Activated T-cell treated with anti-CD3 and anti-CD28 coated beads, Interleukin-2, amount 50 U/mL, for 48 hours (primary cell): ENCODE measurements at regions not wholly inside any gene's neighbourhood (a gene's known extent, or its start where the extent isn't known, plus 50 kb on each side); places are given as distances from the start of the nearest gene placed in this dataset.
"Not testable (repeated sequence)": the region's sequence is repeated elsewhere in the genome, so short reads cannot be mapped to it uniquely, and the experiment has no call there.

ENCODE experiments used
- DNase-seq, 2 experiments: peaks; one replicate each; pipeline ENCODE4 v3.0.0-alpha.2; 2020

GRCh38 chr12:46948936-46949545, 123.2 kb upstream of the SLC38A4 start:
- DNase-seq = no peak

GRCh38 chr12:46950094-46950493, 124.3 kb upstream of the SLC38A4 start:
- no peak for DNase-seq

- DNase-seq = no peak
These were observed 126.4 kb upstream of the PCED1B start for GRCh38 chr12:46952880-46953483.

GRCh38 chr12:46956451-46957035, 122.9 kb upstream of the PCED1B start:
- no peak for DNase-seq

GRCh38 chr12:46958053-46958452, 121.4 kb upstream of the PCED1B start:
- DNase-seq = no peak

- DNase-seq = no peak
These were observed 120.7 kb upstream of the PCED1B start for GRCh38 chr12:46958599-46959290.

- DNase-seq = no peak
These were observed 119.9 kb upstream of the PCED1B start for GRCh38 chr12:46959502-46959901.

GRCh38 chr12:46960681-46961080, 118.7 kb upstream of the PCED1B start:
- no peak for DNase-seq

GRCh38 chr12:46963191-46963590, 116.2 kb upstream of the PCED1B start:
- no peak for DNase-seq

GRCh38 chr12:46963977-46964971, 115.1 kb upstream of the PCED1B start:
- no peak for DNase-seq

- no peak for DNase-seq
These were observed 114.3 kb upstream of the PCED1B start for GRCh38 chr12:46965137-46965536.

GRCh38 chr12:46965880-46966279, 113.5 kb upstream of the PCED1B start:
- no peak for DNase-seq

- no peak for DNase-seq
These were observed 108.8 kb upstream of the PCED1B start for GRCh38 chr12:46970636-46971035.

GRCh38 chr12:46973937-46974336, 105.5 kb upstream of the PCED1B start:
- not testable (repeated sequence) for DNase-seq

- DNase-seq = no peak
These were observed 101.5 kb upstream of the PCED1B start for GRCh38 chr12:46977871-46978375.

- no peak for DNase-seq
These were observed 97.8 kb upstream of the PCED1B start for GRCh38 chr12:46981622-46982021.

GRCh38 chr12:46982629-46983392, 96.6 kb upstream of the PCED1B start:
- no peak for DNase-seq

GRCh38 chr12:46983393-46983793, 96.0 kb upstream of the PCED1B start:
- DNase-seq = no peak

GRCh38 chr12:46983959-46984841, 95.2 kb upstream of the PCED1B start:
- peak; percentile 26 to 41 for DNase-seq

- no peak for DNase-seq
These were observed 93.6 kb upstream of the PCED1B start for GRCh38 chr12:46985816-46986215.

GRCh38 chr12:46988122-46988521, 91.3 kb upstream of the PCED1B start:
- not testable (repeated sequence) for DNase-seq
